HG03060 (cell line): ENCODE measurements at regions not wholly inside any gene's neighbourhood (a gene's known extent, or its start where the extent isn't known, plus 50 kb on each side); places are given as distances from the start of the nearest gene placed in this dataset.

ENCODE experiments used
- ATAC-seq: cut with Tn5 transposase; IDR thresholded peaks from one replicate; pipeline ENCODE4 v1.9.1; 2021; ENCODE audit warnings: low read depth, moderate number of reproducible peaks; ENCODE audit not compliant: unreplicated experiment

- no peak for ATAC-seq
Observed at GRCh38 chr2:145287736-145288135, 767.8 kb upstream of the ZEB2 start.

GRCh38 chr2:145286716-145287275, 766.9 kb upstream of the ZEB2 start:
- no peak for ATAC-seq

DNA sequence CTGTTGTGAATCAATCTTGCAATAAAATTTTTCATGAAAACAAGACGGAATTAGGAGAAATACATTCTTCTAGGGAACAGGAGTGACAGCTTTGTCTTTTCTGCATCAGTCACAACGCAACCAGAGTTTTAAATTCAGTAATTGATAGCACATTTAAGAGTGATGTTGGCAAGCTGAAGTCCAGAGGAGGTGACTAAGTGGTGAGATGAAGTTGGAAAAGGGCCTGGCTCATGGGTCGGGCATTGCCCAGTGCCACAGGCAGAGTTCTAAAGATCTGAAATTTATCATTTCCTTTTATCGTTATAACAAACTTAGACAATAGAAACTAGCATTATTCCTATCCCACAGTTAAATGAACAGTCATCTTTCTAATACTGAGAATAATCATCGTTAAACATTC, 764.6 kb upstream of the ZEB2 start:
- no peak for ATAC-seq

DNA sequence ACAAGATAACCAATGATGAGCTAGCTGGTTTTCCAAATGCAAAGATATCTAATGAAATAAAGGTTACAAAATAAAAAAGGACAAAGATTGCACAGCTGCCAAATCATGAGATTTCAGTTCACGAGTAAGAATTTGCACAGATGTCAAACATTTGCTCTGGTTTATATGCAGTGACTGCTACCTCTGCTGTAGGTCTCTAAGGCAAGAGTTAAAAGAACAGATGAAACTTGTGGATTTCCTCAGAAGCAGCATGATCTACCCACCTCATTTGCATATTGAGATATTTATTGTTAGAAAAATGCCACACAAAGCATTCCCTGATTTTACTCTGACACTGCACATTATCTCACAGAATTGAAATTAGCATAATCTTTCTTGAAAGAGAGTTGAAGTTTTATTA, 763.2 kb upstream of the ZEB2 start:
- ATAC-seq, result no peak

DNA sequence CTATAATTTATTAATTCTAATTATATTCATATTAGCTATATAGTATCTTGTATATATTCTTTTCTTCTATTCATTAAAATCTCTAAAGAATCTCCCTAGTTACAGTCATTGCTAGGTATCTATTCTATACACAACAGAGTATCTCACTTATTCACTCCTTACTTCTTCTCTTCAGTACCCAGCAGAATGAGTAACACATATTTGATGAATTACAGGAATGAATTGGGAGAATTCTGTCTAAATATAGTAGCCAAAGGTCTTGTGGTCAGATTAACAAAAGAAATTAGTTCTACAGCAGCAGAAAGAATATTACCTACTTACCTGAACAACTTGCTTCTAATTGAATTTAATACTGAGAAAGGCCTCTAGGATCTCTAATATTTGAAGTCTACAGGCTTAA, 758.0 kb upstream of the ZEB2 start:
- ATAC-seq, result no peak

GRCh38 chr2:145273840-145274239, 753.9 kb upstream of the ZEB2 start:
- no peak for ATAC-seq

- no peak for ATAC-seq
Observed at GRCh38 chr2:145268931-145269330, 749.0 kb upstream of the ZEB2 start.

DNA sequence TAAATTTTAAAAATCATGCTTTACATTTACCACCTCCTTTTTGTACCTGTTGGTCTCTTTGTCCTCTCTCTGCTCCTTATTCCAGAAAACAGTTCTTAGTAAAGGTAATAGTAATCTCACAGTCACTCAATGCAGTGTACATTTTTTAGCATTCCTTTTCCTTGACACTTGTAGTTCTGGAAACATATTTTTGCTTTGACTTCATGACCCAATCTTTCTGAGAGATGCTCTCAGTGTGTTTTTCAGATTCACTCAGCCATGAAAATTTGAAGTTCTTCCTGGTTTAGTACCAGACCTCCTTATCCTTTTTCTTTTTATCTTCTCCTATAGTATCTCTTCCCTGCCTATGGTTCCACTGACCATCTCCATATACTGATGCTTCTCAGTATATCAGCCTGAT, 747.5 kb upstream of the ZEB2 start:
- ATAC-seq, result no peak

GRCh38 chr2:145265244-145265643, 745.3 kb upstream of the ZEB2 start:
- ATAC-seq, result no peak

GRCh38 chr2:145260674-145261073, 740.8 kb upstream of the ZEB2 start:
- no peak for ATAC-seq

DNA sequence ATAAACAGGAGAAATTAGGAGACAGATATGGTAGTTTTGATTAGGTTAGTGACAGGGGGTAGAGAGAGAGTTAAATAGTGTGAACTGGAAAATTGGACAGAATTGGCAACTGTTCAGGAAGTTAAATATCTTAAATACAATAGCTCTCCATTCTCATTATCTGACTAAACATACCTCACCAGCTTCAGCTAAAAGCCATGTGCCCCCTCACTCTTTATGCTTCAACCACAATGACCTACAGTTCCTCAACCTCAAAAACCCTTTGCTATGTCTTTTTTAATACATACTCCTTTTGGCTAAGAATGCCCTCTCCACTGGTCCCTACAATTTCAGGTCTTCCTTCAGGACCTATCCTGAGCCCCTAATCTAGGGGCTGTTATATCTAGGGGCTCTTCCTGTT, 740.2 kb upstream of the ZEB2 start:
- no peak for ATAC-seq

GRCh38 chr2:145258903-145259579, 739.1 kb upstream of the ZEB2 start:
- no peak for ATAC-seq

GRCh38 chr2:145257931-145258330, 738.0 kb upstream of the ZEB2 start:
- ATAC-seq, result no peak

- ATAC-seq, result no peak
Observed at GRCh38 chr2:145256551-145256950, 736.6 kb upstream of the ZEB2 start.

GRCh38 chr2:145254291-145254690, 734.4 kb upstream of the ZEB2 start:
- no peak for ATAC-seq

DNA sequence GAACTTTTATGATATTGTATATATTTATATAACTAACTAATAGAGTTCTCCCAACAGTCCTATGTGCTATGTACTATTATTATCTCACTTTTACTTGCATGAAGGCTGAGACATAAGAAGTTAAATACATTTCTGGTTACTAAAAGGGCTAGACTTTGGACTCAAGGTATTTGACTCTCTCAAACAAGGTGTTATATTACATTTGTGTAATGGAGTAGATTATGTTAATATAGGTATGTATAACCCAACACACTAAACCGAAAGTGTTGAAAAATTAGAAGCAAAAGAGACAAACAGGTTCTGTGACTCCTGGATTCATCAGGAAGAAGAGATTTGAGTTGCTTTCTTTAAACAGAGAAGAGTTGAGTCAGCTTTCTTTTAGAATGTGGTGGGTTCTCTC, 733.6 kb upstream of the ZEB2 start:
- no peak for ATAC-seq

- no peak for ATAC-seq
Observed at GRCh38 chr2:145245268-145245870, 725.5 kb upstream of the ZEB2 start.

DNA sequence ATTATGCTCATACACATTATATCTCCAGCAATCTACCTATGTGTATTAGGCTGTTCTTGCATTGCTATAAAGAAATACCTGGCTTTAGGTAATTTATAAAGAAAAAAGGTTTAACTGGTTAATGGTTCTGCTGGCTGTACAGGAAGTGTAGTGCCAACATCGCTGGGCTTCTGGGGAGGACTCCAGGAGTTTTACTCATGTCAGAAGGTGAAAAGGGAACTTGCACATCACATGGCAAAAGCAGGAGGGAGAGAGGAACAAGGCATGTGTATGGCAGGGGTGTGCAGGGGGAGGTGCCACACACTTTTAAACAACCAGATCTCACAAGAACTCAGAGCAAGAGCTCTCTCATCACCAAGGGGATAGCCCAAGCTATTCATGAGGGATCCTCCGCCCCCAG, 715.4 kb upstream of the ZEB2 start:
- no peak for ATAC-seq

DNA sequence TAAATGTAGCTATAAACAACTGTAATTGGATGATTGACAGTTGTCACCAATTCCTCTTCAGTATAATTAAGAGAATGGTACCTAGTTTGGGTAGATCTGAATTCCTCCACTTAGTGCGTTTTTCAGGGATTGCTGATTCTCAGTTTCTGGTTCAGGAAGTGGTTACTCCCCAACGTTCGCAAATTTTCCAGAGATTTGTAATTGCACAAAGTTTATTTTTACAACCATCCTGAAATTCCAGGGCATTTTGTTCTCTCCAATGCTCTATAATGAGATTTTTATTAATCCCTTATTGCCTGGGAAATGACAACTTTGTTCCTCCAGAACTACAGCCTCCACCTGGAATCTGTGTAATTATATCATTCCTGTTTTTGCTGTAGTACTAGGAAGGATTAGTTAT, 710.6 kb upstream of the ZEB2 start:
- ATAC-seq, result no peak

- ATAC-seq, result no peak
Observed at GRCh38 chr2:145228506-145228905, 708.6 kb upstream of the ZEB2 start.

GRCh38 chr2:145226901-145227300, 707.0 kb upstream of the ZEB2 start:
- ATAC-seq, result no peak

- no peak for ATAC-seq
Observed at GRCh38 chr2:145221516-145221915, 701.6 kb upstream of the ZEB2 start.
